Testis (tissue), 2 donors: ENCODE measurements at regions not wholly inside any gene's neighbourhood (a gene's known extent, or its start where the extent isn't known, plus 50 kb on each side); places are given as distances from the start of the nearest gene placed in this dataset.

ENCODE experiments used
- DNase-seq: peaks from one replicate; pipeline ENCODE4 v3.0.0-alpha.2; 2019
- H3K27ac ChIP-seq, 2 donors: fragments of 200-600 bp; sonication (generic); one replicate each; pipeline ENCODE4 v1.5.1; 2019
- H3K27me3 ChIP-seq: fragments of 200-600 bp; sonication (generic); one replicate; pipeline ENCODE4 v1.5.1; 2019
- H3K36me3 ChIP-seq: fragments of 200-600 bp; sonication (generic); one replicate; pipeline ENCODE4 v1.5.1; 2017; ENCODE audit warnings: low read depth; ENCODE audit errors: missing control alignments
- H3K4me1 ChIP-seq: fragments of 200-600 bp; sonication (generic); one replicate; pipeline ENCODE4 v1.5.1; 2019
- H3K4me3 ChIP-seq, 2 donors: fragments of 200-600 bp; sonication (generic); one replicate each; pipeline ENCODE4 v1.5.1; 2017 to 2019
- H3K9me3 ChIP-seq: fragments of 200-600 bp; sonication (generic); one replicate; pipeline ENCODE4 v1.5.1; 2017
- POLR2A ChIP-seq: fragments of 450-650 bp; IDR thresholded peaks from one replicate; pipeline ENCODE4 v1.6.1; 2017; ENCODE audit warnings: antibody characterized with exemption, mild to moderate bottlenecking, moderate library complexity
- WGBS, 2 donors: methylation state at CpG; one replicate each; pipeline ENCODE4 v1.1.5; 2018; 5-methylcytosine and 5-hydroxymethylcytosine counted together
- intact Hi-C: fragments of 100-400 bp; cut with DNase I; formaldehyde crosslinking; loops from one replicate; pipeline ENCODE4 v1.15.1; 2023; ENCODE audit warnings: low total_unique reads
- TF ChIP-seq, protein P1 (sequence below), 3 experiments: fragments of 450-650 bp in 2 of 3; fragments of 200-600 bp in 1 of 3; sonication (generic) in 1 of 3; IDR thresholded peaks; one replicate each; pipeline ENCODE4 v1.5.1; 2016 to 2019; ENCODE audit warnings: antibody characterized with exemption in 3 of 3, mild to moderate bottlenecking in 2 of 3, moderate library complexity in 1 of 3

DNA sequence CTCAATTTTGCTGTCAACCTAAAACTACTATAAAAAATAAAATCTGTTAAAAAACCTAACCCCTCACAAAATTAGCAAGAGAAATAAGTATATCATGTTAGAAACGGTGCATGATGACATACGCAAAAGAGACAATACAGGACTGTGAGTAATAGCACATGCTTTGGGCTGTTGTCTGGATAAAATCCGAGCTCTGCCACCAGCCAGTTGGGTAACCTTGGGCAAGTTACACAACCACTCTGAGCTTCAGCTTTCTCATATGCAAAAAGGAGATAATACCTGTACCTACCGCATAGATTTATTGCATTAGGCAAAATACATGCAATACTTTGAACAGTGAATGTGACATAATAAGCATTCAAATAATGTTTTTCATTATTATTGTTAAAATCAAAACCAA lies 481.7 kb downstream of the TLE1 start:
- intact Hi-C loops = no loop called here
- no peaks in the 10 kb centered on the region for H3K4me1 ChIP-seq
- DNase-seq = no peak
- no peaks in the 10 kb centered on the region for H3K27me3 ChIP-seq
- TF ChIP-seq, protein P1, sequence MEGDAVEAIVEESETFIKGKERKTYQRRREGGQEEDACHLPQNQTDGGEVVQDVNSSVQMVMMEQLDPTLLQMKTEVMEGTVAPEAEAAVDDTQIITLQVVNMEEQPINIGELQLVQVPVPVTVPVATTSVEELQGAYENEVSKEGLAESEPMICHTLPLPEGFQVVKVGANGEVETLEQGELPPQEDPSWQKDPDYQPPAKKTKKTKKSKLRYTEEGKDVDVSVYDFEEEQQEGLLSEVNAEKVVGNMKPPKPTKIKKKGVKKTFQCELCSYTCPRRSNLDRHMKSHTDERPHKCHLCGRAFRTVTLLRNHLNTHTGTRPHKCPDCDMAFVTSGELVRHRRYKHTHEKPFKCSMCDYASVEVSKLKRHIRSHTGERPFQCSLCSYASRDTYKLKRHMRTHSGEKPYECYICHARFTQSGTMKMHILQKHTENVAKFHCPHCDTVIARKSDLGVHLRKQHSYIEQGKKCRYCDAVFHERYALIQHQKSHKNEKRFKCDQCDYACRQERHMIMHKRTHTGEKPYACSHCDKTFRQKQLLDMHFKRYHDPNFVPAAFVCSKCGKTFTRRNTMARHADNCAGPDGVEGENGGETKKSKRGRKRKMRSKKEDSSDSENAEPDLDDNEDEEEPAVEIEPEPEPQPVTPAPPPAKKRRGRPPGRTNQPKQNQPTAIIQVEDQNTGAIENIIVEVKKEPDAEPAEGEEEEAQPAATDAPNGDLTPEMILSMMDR (IDR thresholded peaks at IDR 0.05) = no peak
- WGBS, 2 donors = 93 to 96% methylated on average over 4 of the region's 4 CpGs
- H3K36me3 ChIP-seq = no peaks in the 10 kb centered on the region
- no peak overlapping the region for H3K4me3 ChIP-seq
- no peaks in the 10 kb centered on the region for H3K9me3 ChIP-seq
- no peak overlapping the region for H3K27ac ChIP-seq

DNA sequence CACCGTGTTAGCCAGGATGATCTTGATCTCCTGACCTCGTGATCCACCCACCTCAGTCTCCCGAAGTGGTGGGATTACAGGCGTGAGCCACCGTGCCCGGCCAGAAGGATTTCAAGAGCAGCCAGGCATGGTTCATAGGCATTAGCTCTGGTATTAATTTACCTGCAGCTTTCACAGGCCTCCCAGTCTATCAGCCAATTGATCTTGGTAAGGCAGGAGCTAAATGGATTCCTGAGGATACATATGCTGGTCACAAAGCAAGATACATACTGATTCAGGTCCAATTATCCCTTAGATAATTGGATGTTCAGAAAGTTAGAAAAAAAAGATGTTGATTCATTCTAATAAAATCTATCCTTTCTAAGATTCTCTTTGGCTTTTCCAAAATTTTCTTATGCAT lies 487.1 kb downstream of the TLE1 start:
- H3K27ac ChIP-seq = no peak overlapping the region
- WGBS, 2 donors = 80 to 92% methylated on average over 6 of the region's 6 CpGs
- H3K4me1 ChIP-seq = no peaks in the 10 kb centered on the region
- intact Hi-C loops = no loop called here
- no peaks in the 10 kb centered on the region for H3K36me3 ChIP-seq
- TF ChIP-seq, protein P1 (IDR thresholded peaks at IDR 0.05) = no peak
- TF ChIP-seq POLR2A = no peak
- H3K4me3 ChIP-seq = no peak overlapping the region
- DNase-seq = no peak
- H3K27me3 ChIP-seq = no peaks in the 10 kb centered on the region
- no peaks in the 10 kb centered on the region for H3K9me3 ChIP-seq

DNA sequence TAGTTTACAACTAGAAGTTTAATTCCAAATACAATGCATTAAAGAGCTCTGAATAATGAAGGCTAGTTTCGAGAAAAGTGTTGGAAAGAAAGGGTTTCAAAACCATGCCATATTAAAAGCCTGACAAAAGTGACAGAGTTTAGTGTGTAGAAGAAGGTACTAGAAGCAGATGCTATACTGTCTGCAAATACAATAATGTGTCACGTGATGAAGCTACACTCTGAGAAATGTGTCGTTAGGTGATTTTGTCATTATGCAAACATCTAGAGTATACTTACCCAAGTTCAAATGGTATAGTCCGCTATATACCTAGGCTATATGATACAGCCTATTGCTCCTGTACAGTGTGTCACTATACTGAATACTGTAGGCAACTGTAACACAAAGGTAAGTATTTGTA lies 494.1 kb downstream of the TLE1 start:
- intact Hi-C loops = no loop called here
- no peaks in the 10 kb centered on the region for H3K4me1 ChIP-seq
- no peaks in the 10 kb centered on the region for H3K9me3 ChIP-seq
- no peaks in the 10 kb centered on the region for H3K36me3 ChIP-seq
- no peak for TF ChIP-seq POLR2A
- TF ChIP-seq, protein P1 (IDR thresholded peaks at IDR 0.05) = no peak
- no peaks in the 10 kb centered on the region for H3K27me3 ChIP-seq
- WGBS, 2 donors = 86 to 91% methylated on average over 4 of the region's 4 CpGs
- H3K4me3 ChIP-seq = no peak overlapping the region
- H3K27ac ChIP-seq = no peak overlapping the region
- DNase-seq = no peak

DNA sequence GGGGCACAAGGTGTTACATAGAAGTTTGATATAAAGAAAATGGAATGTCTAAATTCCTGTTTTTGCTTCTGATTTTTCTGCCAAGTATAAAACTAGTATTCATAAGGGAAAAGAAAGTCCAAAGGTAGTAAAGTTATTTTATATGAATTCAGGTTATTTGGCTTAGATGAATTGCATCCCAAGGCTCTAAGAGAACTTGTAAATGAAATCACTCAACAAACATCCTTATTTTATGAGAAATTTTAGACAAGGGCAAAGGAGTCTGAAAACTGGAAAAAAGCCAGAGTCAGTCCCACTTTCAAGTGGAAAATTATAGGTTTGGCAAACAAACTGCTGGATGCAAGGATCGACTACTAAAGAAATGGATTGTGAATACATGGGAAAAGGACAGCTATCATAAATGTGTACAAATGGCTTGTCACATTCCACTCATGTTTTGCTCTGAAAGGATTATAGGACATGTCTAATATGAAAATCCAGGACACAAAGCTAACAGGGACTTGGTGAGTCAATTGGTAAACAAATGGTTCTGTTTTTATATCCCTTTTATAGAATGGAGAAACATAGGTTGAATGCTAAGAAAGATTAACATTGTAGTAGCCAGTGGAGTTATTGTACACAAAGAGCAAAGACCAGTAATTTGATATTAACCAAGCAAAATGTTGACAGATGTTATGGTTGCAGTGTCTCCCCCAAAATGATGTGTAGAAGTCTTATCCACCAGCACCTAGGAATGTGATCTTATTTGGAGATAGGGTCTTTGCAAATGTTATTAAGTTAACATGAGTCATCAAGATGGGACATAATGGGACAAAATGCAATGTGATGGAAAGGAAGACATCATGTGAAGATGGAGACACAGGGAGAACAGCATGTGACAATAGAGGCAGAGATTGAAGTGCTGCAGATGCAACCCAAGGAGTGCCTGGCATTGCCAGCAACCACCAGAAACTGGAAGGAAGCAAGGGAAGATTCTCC lies 495.7 kb downstream of the TLE1 start:
- intact Hi-C loops = no loop called here
- H3K27me3 ChIP-seq = no peaks in the 10 kb centered on the region
- WGBS, 2 donors = 68 to 79% methylated on average over 1 of the region's 1 CpG
- no peaks in the 10 kb centered on the region for H3K4me1 ChIP-seq
- H3K27ac ChIP-seq = no peak overlapping the region
- no peak overlapping the region for H3K4me3 ChIP-seq
- no peaks in the 10 kb centered on the region for H3K36me3 ChIP-seq
- H3K9me3 ChIP-seq = no peaks in the 10 kb centered on the region
- TF ChIP-seq, protein P1 (IDR thresholded peaks at IDR 0.05) = no peak
- TF ChIP-seq POLR2A = no peak
- no peak for DNase-seq

DNA sequence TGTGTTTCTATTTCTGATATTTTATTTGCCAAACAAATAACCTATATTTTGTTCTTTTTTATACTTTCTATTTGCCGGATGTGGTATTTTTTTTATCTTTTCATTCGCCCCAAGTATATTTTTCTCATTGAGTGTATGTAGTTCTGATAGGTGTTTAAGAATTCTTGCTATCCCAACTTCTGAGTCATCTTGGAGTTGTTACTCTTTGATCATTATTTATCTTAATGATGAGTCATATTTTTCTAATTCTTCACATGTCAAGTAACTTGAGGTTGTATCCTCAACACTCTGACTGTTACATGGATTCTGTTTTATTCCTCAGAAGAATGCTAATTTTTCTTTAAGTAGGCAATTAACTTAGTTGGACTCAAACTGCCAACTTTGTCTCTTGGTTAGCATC lies 498.1 kb downstream of the TLE1 start:
- 71 to 94% methylated on average over 2 of the region's 2 CpGs for WGBS, 2 donors
- TF ChIP-seq POLR2A = no peak
- TF ChIP-seq, protein P1 (IDR thresholded peaks at IDR 0.05) = no peak
- Histone ChIP-seq H3K27ac (no peak overlapping the region), H3K9me3 (no peaks in the 10 kb centered on the region), H3K4me3 (no peak overlapping the region), H3K4me1 (no peaks in the 10 kb centered on the region), H3K27me3 (no peaks in the 10 kb centered on the region), H3K36me3 (no peaks in the 10 kb centered on the region)
- intact Hi-C loops = no loop called here
- DNase-seq = no peak
